Spleen (tissue), 7 donors: ENCODE measurements at regions not wholly inside any gene's neighbourhood (a gene's known extent, or its start where the extent isn't known, plus 50 kb on each side); places are given as distances from the start of the nearest gene placed in this dataset.

Experiments
- POLR2A ChIP-seq, 3 donors: fragments of 450-650 bp; IDR thresholded peaks; one replicate each; pipeline ENCODE4 v1.5.1; 2017; ENCODE audit warnings: antibody characterized with exemption in 3 of 3, mild to moderate bottlenecking in 1 of 3
- TF ChIP-seq, protein P1 (sequence below), 11 experiments: fragments of 200-600 bp in 7 of 11; fragments of 450-650 bp in 4 of 11; sonication (generic) in 4 of 11; IDR thresholded peaks in 8 of 11; conservative IDR thresholded peaks in 3 of 11; 1 replicate in 7 of 11; 2 replicates in 4 of 11; pipeline versions ENCODE4 v1.4.0 to v1.8.0; 2016 to 2021; ENCODE audit warnings: antibody characterized with exemption in 11 of 11, inconsistent platforms in 4 of 11, mild to moderate bottlenecking in 1 of 11
- donor health status: DM: no; HTN: no; CAD: no; lungs with moderate emphysema.
- donor health status: DM: no; HTN: no; CAD: no.
- donor health status: DM: no; HTN: no; CAD: no.

DNA sequence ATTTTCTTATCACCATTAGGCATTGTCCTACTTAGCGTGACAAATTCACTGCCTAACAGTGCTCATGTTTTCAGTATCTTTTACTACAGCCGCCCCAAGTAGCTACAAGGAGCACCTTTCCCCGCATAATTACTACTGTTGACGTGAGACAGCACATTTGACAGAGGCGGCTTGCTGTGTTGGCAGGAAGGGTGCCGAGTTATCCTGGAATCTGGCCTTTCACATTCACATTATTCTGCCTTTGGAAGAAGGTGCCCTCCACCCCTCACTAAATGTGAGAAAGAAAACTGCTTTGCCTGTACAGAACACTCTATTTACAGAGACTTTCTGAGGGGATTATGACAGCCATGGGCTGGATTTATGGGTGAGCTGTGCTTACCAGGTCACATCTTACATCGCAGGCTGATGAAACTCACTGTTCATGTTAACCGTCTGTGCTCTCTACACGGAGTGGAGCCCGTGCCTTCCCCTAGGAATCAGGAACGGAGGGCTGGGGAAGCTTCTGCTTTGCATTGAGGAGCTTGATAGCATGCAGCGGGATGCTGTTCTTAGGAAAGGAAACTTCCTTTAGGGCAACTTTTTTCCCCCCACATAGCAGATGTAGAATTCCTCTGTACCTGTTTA, 148.0 kb upstream of the ZRANB2 start:
- TF ChIP-seq POLR2A (IDR thresholded peaks at IDR 0.05) = no peak
- TF ChIP-seq, protein P1, sequence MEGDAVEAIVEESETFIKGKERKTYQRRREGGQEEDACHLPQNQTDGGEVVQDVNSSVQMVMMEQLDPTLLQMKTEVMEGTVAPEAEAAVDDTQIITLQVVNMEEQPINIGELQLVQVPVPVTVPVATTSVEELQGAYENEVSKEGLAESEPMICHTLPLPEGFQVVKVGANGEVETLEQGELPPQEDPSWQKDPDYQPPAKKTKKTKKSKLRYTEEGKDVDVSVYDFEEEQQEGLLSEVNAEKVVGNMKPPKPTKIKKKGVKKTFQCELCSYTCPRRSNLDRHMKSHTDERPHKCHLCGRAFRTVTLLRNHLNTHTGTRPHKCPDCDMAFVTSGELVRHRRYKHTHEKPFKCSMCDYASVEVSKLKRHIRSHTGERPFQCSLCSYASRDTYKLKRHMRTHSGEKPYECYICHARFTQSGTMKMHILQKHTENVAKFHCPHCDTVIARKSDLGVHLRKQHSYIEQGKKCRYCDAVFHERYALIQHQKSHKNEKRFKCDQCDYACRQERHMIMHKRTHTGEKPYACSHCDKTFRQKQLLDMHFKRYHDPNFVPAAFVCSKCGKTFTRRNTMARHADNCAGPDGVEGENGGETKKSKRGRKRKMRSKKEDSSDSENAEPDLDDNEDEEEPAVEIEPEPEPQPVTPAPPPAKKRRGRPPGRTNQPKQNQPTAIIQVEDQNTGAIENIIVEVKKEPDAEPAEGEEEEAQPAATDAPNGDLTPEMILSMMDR (IDR thresholded peaks at IDR 0.05 in 8 of 11, conservative IDR thresholded peaks at IDR 0.05 in 3 of 11) = no peak
